ENCODE measurements at regions not wholly inside any gene's neighbourhood (a gene's known extent, or its start where the extent isn't known, plus 50 kb on each side); places are given as distances from the start of the nearest gene placed in this dataset.

GRCh38 chr4:166499820-166500219 is 626.8 kb downstream of the TLL1 start:
- H3K36me3 ChIP-seq (replicated peaks in 1 of 2; ENCODE audit: control extremely low read depth in 1 of 2, control insufficient read depth in 1 of 2, extremely low read depth in 1 of 2, insufficient read depth in 2 of 2, low read length in 1 of 2): no peaks in the 10 kb centered on the region
- H3K4me1 ChIP-seq (ENCODE audit: control insufficient read depth in 2 of 2, insufficient read depth in 2 of 2, low read length in 2 of 2): no peaks in the 10 kb centered on the region
- ChIA-PET CTCF (no interaction called here), POLR2A (no interaction called here)
- Mint-ChIP-seq H3K9me3 (ENCODE audit: insufficient read depth) (no peaks in the 10 kb centered on the region), H3K27me3 (no peaks in the 10 kb centered on the region), H3K4me1 (no peaks in the 10 kb centered on the region), H3K4me3 (no peak overlapping the region), H3K27ac (no peak overlapping the region)
- intact Hi-C loops (cut with micrococcal nuclease): no loop called here
- DNase-seq: no peak
- H3K27me3 ChIP-seq (replicated peaks in 1 of 4; ENCODE audit: control extremely low read depth in 1 of 4, control insufficient read depth in 3 of 4, insufficient read depth in 4 of 4, low read length in 3 of 4): no peaks in the 10 kb centered on the region
- no peak overlapping the region for H2AFZ ChIP-seq (ENCODE audit: insufficient read depth, low read depth, low read length, poor library complexity, severe bottlenecking)
- no peak overlapping the region for H3K9ac ChIP-seq (ENCODE audit: low read length)
- H3K4me2 ChIP-seq (replicated peaks; ENCODE audit: low read depth, low read length, poor library complexity, severe bottlenecking): no peak overlapping the region
- H3K27ac ChIP-seq (ENCODE audit: low read length in 2 of 2): no peak overlapping the region
- peaks cover 0 to 8% (median 0%) of the 10 kb centered on the region in 3 donors for H3K9me3 ChIP-seq (ENCODE audit: control extremely low read depth in 1 of 3, control insufficient read depth in 2 of 3, insufficient read depth in 1 of 3, low read length in 2 of 3)
- WGBS (ENCODE audit: insufficient coverage): 7% methylated on average over 4 of the region's 4 CpGs
- H4K20me1 ChIP-seq (ENCODE audit: control insufficient read depth, insufficient read depth, low read length, poor library complexity, severe bottlenecking): no peaks in the 10 kb centered on the region
- no peaks in the 10 kb centered on the region for H3K79me2 ChIP-seq (ENCODE audit: control insufficient read depth, insufficient read depth, low read length)
- H3K4me3 ChIP-seq (ENCODE audit: control extremely low read depth in 1 of 5, extremely low read depth in 1 of 5, insufficient read depth in 1 of 5, low read depth in 2 of 5, low read length in 4 of 5): no peak overlapping the region
- TF ChIP-seq CTCF (IDR thresholded peaks at IDR 0.05) (no peak), EZH2 (IDR thresholded peaks at IDR 0.05; ENCODE audit: borderline replicate concordance, insufficient read depth, low read depth, low read length, poor library complexity, severe bottlenecking) (no peak)
- ATAC-seq (ENCODE audit: low read depth): no peak

- no peak overlapping the region for H3K9ac ChIP-seq (ENCODE audit: low read length)
- peaks cover 0 to 8% (median 0%) of the 10 kb centered on the region in 3 donors for H3K9me3 ChIP-seq (ENCODE audit: control extremely low read depth in 1 of 3, control insufficient read depth in 2 of 3, insufficient read depth in 1 of 3, low read length in 2 of 3)
- H3K4me3 Mint-ChIP-seq: no peak overlapping the region
- H3K36me3 ChIP-seq (replicated peaks in 1 of 2; ENCODE audit: control extremely low read depth in 1 of 2, control insufficient read depth in 1 of 2, extremely low read depth in 1 of 2, insufficient read depth in 2 of 2, low read length in 1 of 2): no peaks in the 10 kb centered on the region
- H3K9me3 Mint-ChIP-seq (ENCODE audit: insufficient read depth): no peaks in the 10 kb centered on the region
- ChIA-PET CTCF (no interaction called here), POLR2A (no interaction called here)
- H3K27me3 Mint-ChIP-seq: no peaks in the 10 kb centered on the region
- WGBS (ENCODE audit: insufficient coverage): 73% methylated on average over 13 of the region's 13 CpGs
- no peak overlapping the region for H3K4me3 ChIP-seq (ENCODE audit: control extremely low read depth in 1 of 5, extremely low read depth in 1 of 5, insufficient read depth in 1 of 5, low read depth in 2 of 5, low read length in 4 of 5)
- ATAC-seq (ENCODE audit: low read depth): no peak
- H3K27ac Mint-ChIP-seq: no peak overlapping the region
- no peaks in the 10 kb centered on the region for H3K4me1 Mint-ChIP-seq
- H4K20me1 ChIP-seq (ENCODE audit: control insufficient read depth, insufficient read depth, low read length, poor library complexity, severe bottlenecking): no peaks in the 10 kb centered on the region
- no peak overlapping the region for H2AFZ ChIP-seq (ENCODE audit: insufficient read depth, low read depth, low read length, poor library complexity, severe bottlenecking)
- no peak overlapping the region for H3K27ac ChIP-seq (ENCODE audit: low read length in 2 of 2)
- TF ChIP-seq CTCF (IDR thresholded peaks at IDR 0.05): no peak
- TF ChIP-seq EZH2 (IDR thresholded peaks at IDR 0.05; ENCODE audit: borderline replicate concordance, insufficient read depth, low read depth, low read length, poor library complexity, severe bottlenecking): no peak
- H3K4me1 ChIP-seq (ENCODE audit: control insufficient read depth in 2 of 2, insufficient read depth in 2 of 2, low read length in 2 of 2): no peaks in the 10 kb centered on the region
- no peaks in the 10 kb centered on the region for H3K27me3 ChIP-seq (replicated peaks in 1 of 4; ENCODE audit: control extremely low read depth in 1 of 4, control insufficient read depth in 3 of 4, insufficient read depth in 4 of 4, low read length in 3 of 4)
- H3K79me2 ChIP-seq (ENCODE audit: control insufficient read depth, insufficient read depth, low read length): no peaks in the 10 kb centered on the region
- intact Hi-C loops (cut with micrococcal nuclease): no loop called here
- H3K4me2 ChIP-seq (replicated peaks; ENCODE audit: low read depth, low read length, poor library complexity, severe bottlenecking): no peak overlapping the region
- DNase-seq: no peak
These were observed 628.9 kb downstream of the TLL1 start for GRCh38 chr4:166501941-166502382.
